DND-41 (cell line): ENCODE measurements at regions not wholly inside any gene's neighbourhood (a gene's known extent, or its start where the extent isn't known, plus 50 kb on each side); places are given as distances from the start of the nearest gene placed in this dataset.

Source experiments
- EZH2 ChIP-seq: IDR thresholded peaks from 3 replicates; pipeline ENCODE4 v1.6.1; 2012; ENCODE audit warnings: borderline replicate concordance, low read depth, mild to moderate bottlenecking, moderate library complexity, low read length, inconsistent platforms; ENCODE audit not compliant: severe bottlenecking
- TF ChIP-seq, protein P1 (sequence below): IDR thresholded peaks from 2 replicates; pipeline ENCODE4 v1.5.1; 2012; ENCODE audit warnings: borderline replicate concordance, low read length, moderate library complexity, mild to moderate bottlenecking; ENCODE audit not compliant: poor library complexity, severe bottlenecking; ENCODE audit errors: extremely low read depth

DNA sequence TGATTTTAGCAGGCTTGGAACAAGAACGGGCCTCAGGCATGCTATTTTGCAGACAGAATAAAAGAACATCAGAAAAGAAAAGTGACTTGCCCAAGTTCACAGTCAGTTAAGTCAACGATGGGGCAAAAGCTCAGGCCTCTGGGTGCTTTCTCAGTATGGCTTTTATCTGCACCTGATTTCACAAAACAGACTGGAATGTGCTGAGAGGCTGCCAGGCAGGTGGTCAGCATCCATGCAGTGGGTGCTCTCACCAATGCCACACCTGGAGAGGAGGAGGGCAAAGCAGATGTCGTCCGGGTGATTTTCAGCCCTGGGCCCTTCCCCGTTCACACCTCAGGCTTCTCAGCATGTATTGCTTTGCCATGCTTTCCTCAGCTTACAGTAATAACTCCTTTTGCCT, 854.6 kb downstream of the RNF144A start:
- TF ChIP-seq EZH2 = no peak
- TF ChIP-seq, protein P1, sequence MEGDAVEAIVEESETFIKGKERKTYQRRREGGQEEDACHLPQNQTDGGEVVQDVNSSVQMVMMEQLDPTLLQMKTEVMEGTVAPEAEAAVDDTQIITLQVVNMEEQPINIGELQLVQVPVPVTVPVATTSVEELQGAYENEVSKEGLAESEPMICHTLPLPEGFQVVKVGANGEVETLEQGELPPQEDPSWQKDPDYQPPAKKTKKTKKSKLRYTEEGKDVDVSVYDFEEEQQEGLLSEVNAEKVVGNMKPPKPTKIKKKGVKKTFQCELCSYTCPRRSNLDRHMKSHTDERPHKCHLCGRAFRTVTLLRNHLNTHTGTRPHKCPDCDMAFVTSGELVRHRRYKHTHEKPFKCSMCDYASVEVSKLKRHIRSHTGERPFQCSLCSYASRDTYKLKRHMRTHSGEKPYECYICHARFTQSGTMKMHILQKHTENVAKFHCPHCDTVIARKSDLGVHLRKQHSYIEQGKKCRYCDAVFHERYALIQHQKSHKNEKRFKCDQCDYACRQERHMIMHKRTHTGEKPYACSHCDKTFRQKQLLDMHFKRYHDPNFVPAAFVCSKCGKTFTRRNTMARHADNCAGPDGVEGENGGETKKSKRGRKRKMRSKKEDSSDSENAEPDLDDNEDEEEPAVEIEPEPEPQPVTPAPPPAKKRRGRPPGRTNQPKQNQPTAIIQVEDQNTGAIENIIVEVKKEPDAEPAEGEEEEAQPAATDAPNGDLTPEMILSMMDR = no peak
